ENCODE measurements at regions not wholly inside any gene's neighbourhood (a gene's known extent, or its start where the extent isn't known, plus 50 kb on each side); places are given as distances from the start of the nearest gene placed in this dataset.

DNA sequence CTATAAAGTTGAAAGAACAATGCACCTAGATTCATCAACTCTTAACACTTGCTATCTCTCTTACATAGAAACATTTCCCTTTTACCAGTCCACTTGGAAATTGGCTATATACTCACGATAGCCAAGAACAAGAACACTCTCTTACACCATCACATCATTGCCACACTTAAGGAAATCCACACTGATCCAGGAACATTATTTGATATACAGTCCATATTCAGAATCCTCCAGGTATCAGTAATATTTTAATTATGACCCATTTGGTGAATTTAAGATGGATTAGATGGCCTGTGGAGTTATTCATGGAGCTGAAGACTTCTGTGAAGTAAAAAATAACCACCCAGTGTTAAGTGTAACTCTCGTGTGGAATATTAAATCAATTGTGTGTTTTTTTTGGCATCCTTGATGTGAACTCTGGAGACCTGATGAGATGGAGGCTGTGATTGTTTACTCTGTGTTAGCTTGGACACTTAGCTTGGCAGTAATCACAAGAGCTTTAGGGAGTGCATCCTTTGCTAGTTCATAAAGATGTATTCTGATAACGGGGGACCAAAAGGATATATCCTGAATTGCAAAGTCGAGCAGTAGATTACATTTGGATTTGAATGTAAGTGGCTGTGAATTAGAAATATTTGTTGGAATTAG, 52.0 kb upstream of the ABL1 start:
- peak; percentile 16 for DNase-seq (ENCODE audit: unreplicated experiment)
- TF ChIP-seq, protein P1, sequence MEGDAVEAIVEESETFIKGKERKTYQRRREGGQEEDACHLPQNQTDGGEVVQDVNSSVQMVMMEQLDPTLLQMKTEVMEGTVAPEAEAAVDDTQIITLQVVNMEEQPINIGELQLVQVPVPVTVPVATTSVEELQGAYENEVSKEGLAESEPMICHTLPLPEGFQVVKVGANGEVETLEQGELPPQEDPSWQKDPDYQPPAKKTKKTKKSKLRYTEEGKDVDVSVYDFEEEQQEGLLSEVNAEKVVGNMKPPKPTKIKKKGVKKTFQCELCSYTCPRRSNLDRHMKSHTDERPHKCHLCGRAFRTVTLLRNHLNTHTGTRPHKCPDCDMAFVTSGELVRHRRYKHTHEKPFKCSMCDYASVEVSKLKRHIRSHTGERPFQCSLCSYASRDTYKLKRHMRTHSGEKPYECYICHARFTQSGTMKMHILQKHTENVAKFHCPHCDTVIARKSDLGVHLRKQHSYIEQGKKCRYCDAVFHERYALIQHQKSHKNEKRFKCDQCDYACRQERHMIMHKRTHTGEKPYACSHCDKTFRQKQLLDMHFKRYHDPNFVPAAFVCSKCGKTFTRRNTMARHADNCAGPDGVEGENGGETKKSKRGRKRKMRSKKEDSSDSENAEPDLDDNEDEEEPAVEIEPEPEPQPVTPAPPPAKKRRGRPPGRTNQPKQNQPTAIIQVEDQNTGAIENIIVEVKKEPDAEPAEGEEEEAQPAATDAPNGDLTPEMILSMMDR (IDR thresholded peaks at IDR 0.05; ENCODE audit: unreplicated experiment) = no peak
- Mint-ChIP-seq H3K9me3 (ENCODE audit: unreplicated experiment) (no peaks in the 10 kb centered on the region), H3K36me3 (ENCODE audit: insufficient read depth, unreplicated experiment) (peaks cover 6% of the 10 kb centered on the region), H3K27me3 (ENCODE audit: insufficient read depth, unreplicated experiment) (no peaks in the 10 kb centered on the region), H3K4me1 (ENCODE audit: insufficient read depth, unreplicated experiment) (peaks cover 44% of the 10 kb centered on the region), H3K4me3 (ENCODE audit: unreplicated experiment) (no peak overlapping the region), H3K27ac (ENCODE audit: low read depth, unreplicated experiment) (peak overlapping the region; percentile 96)
- intact Hi-C loops (cut with micrococcal nuclease) = no loop called here
- POLR2A ChIA-PET = interaction anchor here (1.1 to 6.0 kb wide), 4 partner anchors 10 to 63 kb away, joined by 4 to 76 read pairs (median 26); partner anchors contain the start of gene ABL1
- CTCF ChIA-PET = no interaction called here
- no TSS peak for BruUV-seq (replicated peaks)

DNA sequence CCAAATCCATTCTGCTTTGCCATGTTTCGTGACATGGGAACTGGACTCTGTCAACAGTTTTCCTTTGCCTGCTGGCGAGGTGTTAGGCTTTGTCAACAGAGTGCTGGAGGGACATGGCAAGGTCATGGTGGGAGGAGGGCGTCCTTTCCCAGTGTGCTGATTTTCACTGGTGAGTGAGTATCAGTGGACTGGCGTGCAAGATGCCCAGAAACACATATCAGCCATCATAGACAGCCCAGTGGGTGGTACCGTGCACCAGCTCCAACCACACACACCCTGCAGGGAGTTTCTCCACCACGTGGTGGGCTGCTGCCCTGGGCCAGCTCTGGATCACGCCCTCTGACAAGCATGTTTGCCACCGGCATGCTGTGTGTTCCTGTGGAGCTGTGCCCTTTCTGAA, 50.0 kb upstream of the ABL1 start:
- BruUV-seq (replicated peaks) = no TSS peak
- DNase-seq (ENCODE audit: unreplicated experiment) = no peak
- intact Hi-C loops (cut with micrococcal nuclease) = no loop called here
- no peak overlapping the region for H3K4me3 Mint-ChIP-seq (ENCODE audit: unreplicated experiment)
- peaks cover 9% of the 10 kb centered on the region for H3K36me3 Mint-ChIP-seq (ENCODE audit: insufficient read depth, unreplicated experiment)
- H3K27ac Mint-ChIP-seq (ENCODE audit: low read depth, unreplicated experiment) = no peak overlapping the region
- H3K9me3 Mint-ChIP-seq (ENCODE audit: unreplicated experiment) = peaks cover 17% of the 10 kb centered on the region
- TF ChIP-seq, protein P1 (IDR thresholded peaks at IDR 0.05; ENCODE audit: unreplicated experiment) = no peak
- ChIA-PET POLR2A (interaction anchor here (2.5 kb wide), 1 partner anchor 61 kb away, joined by 9 read pairs; no protein-coding TSS in a partner anchor), CTCF (interaction anchor here (0.6 kb wide), 1 partner anchor 691 kb away, joined by 3 read pairs; no protein-coding TSS in a partner anchor)
- H3K4me1 Mint-ChIP-seq (ENCODE audit: insufficient read depth, unreplicated experiment) = peaks cover 38% of the 10 kb centered on the region
- H3K27me3 Mint-ChIP-seq (ENCODE audit: insufficient read depth, unreplicated experiment) = no peaks in the 10 kb centered on the region

Data from MCF 10A (cell line).